WTC11 (cell line): ENCODE measurements at regions not wholly inside any gene's neighbourhood (a gene's known extent, or its start where the extent isn't known, plus 50 kb on each side); places are given as distances from the start of the nearest gene placed in this dataset.
A peak's percentile ranks its signal among the peaks of the same experiment; 100 is the strongest.
"Not testable (repeated sequence)": the region's sequence is repeated elsewhere in the genome, so short reads cannot be mapped to it uniquely, and the experiment has no call there.

Experiments
- ATAC-seq: fragments of 200-7000 bp; cut with Tn5 transposase; 2 replicates; pipeline ENCODE4 v1.10.0; 2021; ENCODE audit warnings: mild to moderate bottlenecking, moderate library complexity
- CTCF ChIA-PET: fragments of 300-600 bp; sonication (Branson Sonifier 250); formaldehyde crosslinking; loops from one replicate; lab custom pipeline; 2021; ENCODE audit warnings: antibody characterized with exemption; lab: Charles Lee
- POLR2A ChIA-PET: fragments of 350-600 bp; sonication (Branson Sonifier 250); formaldehyde crosslinking; loops from one replicate; lab custom pipeline; 2021; ENCODE audit warnings: antibody characterized with exemption; lab: Charles Lee
- DNase-seq: peaks from one replicate; pipeline ENCODE4 v3.0.0; 2021; ENCODE audit warnings: low spot score
- H3K27ac Mint-ChIP-seq: 2 replicates; pipeline ENCODE4 v1.8.0; 2021; ENCODE audit warnings: mixed read lengths
- H3K27me3 Mint-ChIP-seq: 2 replicates; pipeline ENCODE4 v1.8.0; 2021; ENCODE audit warnings: low read depth, mild to moderate bottlenecking, moderate library complexity, mixed read lengths
- H3K36me3 Mint-ChIP-seq: 2 replicates; pipeline ENCODE4 v1.8.0; 2021; ENCODE audit warnings: mixed read lengths
- H3K4me1 Mint-ChIP-seq: 2 replicates; pipeline ENCODE4 v1.8.0; 2022; ENCODE audit warnings: mixed read lengths
- H3K4me3 Mint-ChIP-seq: 2 replicates; pipeline ENCODE4 v1.8.0; 2021; ENCODE audit warnings: mild to moderate bottlenecking, moderate library complexity, mixed read lengths
- H3K9me3 Mint-ChIP-seq: 2 replicates; pipeline ENCODE4 v1.8.0; 2021; ENCODE audit warnings: mixed read lengths
- ERG ChIP-seq: fragments of 250-450 bp; sonication (Bioruptor Pico); IDR thresholded peaks from 2 replicates; pipeline ENCODE4 v1.8.0; 2021; ENCODE audit warnings: mild to moderate bottlenecking
- FOXJ3 ChIP-seq: sonication (generic); formaldehyde crosslinking; IDR thresholded peaks from 2 replicates; pipeline ENCODE4 v1.9.0; 2021; ENCODE audit warnings: missing genetic modification reagents, mild to moderate bottlenecking, borderline replicate concordance
- FOXK1 ChIP-seq: sonication (generic); formaldehyde crosslinking; IDR thresholded peaks from 2 replicates; pipeline ENCODE4 v1.8.0; 2022; ENCODE audit warnings: mild to moderate bottlenecking, moderate library complexity, missing genetic modification reagents
- GABPB1 ChIP-seq: sonication (generic); formaldehyde crosslinking; IDR thresholded peaks from 2 replicates; pipeline ENCODE4 v1.8.1; 2023; ENCODE audit warnings: mild to moderate bottlenecking, missing genetic modification reagents
- PRDM15 ChIP-seq: sonication (generic); formaldehyde crosslinking; IDR thresholded peaks from 2 replicates; pipeline ENCODE4 v1.8.0; 2022; ENCODE audit warnings: missing genetic modification reagents
- RELA ChIP-seq: sonication (generic); formaldehyde crosslinking; IDR thresholded peaks from 2 replicates; pipeline ENCODE4 v1.8.1; 2022; ENCODE audit warnings: missing genetic modification reagents, mild to moderate bottlenecking, borderline replicate concordance
- SMAD3 ChIP-seq: sonication (generic); formaldehyde crosslinking; IDR thresholded peaks from 2 replicates; pipeline ENCODE4 v1.8.0; 2022; ENCODE audit warnings: missing genetic modification reagents, mild to moderate bottlenecking, borderline replicate concordance
- ZNF263 ChIP-seq: sonication (generic); formaldehyde crosslinking; IDR thresholded peaks from 2 replicates; pipeline ENCODE4 v1.8.1; 2022; ENCODE audit warnings: low read depth, mild to moderate bottlenecking, moderate library complexity, missing genetic modification reagents
- ZNF416 ChIP-seq: fragments of 250-450 bp; sonication (Bioruptor Pico); IDR thresholded peaks from 2 replicates; pipeline ENCODE4 v1.9.0; 2021; ENCODE audit warnings: mild to moderate bottlenecking, inconsistent platforms
- TF ChIP-seq, protein P1 (sequence below): sonication (generic); formaldehyde crosslinking; IDR thresholded peaks from 2 replicates; pipeline ENCODE4 v1.8.1; 2022; ENCODE audit warnings: mild to moderate bottlenecking, moderate library complexity, missing genetic modification reagents
- TF ChIP-seq, protein P2 (sequence below): sonication (generic); formaldehyde crosslinking; IDR thresholded peaks from 2 replicates; pipeline ENCODE4 v1.8.1; 2023; ENCODE audit warnings: mild to moderate bottlenecking, missing genetic modification reagents

DNA sequence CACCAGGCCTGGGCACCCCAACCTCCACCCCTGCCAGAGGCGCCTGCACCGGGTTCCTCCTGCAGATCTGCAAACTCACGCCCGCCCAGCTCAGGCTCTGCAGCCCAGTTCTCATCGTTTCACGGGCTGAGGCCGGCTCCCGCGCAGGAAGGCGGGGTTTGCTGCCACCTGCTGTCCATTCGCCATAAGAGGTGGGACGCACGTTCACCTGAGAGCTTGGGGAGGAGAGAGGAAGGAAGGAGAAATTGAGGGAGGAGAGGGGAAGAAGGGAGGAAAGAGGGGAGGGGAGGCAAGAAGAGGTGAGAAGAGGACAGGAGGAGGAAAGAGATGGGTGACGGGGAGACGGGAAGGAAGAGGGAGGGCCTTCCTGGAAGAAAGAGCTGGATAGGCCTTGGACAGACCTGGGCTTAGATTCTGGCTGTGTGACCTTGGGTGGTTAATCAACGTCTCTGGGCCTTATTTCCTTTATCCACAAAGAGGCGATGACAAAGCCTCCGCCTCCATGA is 114.5 kb downstream of the ADRA2C start (continued):
- TF ChIP-seq, protein P1, sequence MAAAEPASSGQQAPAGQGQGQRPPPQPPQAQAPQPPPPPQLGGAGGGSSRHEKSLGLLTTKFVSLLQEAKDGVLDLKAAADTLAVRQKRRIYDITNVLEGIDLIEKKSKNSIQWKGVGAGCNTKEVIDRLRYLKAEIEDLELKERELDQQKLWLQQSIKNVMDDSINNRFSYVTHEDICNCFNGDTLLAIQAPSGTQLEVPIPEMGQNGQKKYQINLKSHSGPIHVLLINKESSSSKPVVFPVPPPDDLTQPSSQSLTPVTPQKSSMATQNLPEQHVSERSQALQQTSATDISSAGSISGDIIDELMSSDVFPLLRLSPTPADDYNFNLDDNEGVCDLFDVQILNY (CRISPR knock-in tag): no peak

DNA sequence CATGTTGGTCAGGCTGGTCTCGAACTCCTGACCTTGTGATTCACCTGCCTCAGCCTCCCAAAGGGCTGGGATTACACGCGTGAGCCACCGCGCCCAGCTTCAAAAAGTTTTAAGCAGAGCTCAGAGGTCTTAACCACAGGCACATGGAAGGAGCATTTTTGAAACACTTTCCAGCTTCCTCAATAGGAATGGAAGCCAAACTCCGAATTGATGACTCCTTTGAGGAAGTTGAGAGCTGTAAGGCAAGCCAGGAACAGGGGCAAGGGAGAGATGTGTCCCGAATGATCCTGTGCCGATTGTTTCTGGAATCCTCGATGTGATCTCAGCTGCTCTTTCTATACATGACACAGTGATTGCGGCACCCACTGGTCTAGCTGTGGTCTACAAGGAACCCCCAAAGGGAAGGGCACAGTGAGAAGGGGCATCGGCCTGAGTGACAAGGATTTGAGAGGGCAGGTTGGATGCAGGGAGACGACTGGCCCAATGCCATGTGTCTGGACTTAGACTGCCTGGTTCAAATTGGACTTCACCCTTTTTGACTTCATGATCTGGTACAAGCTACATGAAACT is 116.2 kb downstream of the ADRA2C start:
- Mint-ChIP-seq H3K9me3 (peaks cover 13% of the 10 kb centered on the region), H3K27me3 (peaks cover 29% of the 10 kb centered on the region), H3K4me1 (peaks cover 16% of the 10 kb centered on the region), H3K36me3 (peaks cover 10% of the 10 kb centered on the region)
- POLR2A ChIA-PET, H3K4me3 Mint-ChIP-seq, ATAC-seq, H3K27ac Mint-ChIP-seq, DNase-seq: not testable (repeated sequence)
- CTCF ChIA-PET: interaction anchor here (4.3 kb wide), 1 partner anchor 115 kb away, joined by 96 read pairs; the partner anchor contains the start of gene ADRA2C

- H3K9me3 Mint-ChIP-seq, POLR2A ChIA-PET, H3K4me3 Mint-ChIP-seq, H3K27me3 Mint-ChIP-seq, H3K27ac Mint-ChIP-seq, DNase-seq, ATAC-seq, H3K36me3 Mint-ChIP-seq, CTCF ChIA-PET: not testable (repeated sequence)
- H3K4me1 Mint-ChIP-seq: peaks cover 11% of the 10 kb centered on the region
Measured at GRCh38 chr4:3884261-3884660, 118.1 kb downstream of the ADRA2C start.

DNA sequence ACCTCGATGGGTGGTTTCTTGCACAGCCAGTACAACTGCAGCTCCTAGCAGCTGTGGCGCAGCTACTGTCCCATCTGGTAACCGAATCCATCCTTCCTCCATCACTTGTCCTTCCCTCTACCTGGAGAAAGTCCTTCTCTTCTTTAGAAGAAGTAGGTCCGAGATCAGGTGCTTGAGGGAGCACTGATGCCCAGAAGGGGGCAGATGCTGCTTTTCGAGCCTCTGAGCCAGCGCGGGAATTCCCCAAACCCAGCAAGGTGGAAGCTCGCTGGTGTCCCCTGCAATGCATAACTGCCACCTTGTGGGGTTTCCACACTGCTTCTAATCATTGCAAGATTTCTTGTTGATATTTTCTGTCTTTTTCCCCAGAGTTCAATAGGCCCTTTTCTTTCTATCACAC is 127.4 kb downstream of the ADRA2C start:
- ATAC-seq, H3K36me3 Mint-ChIP-seq, H3K27me3 Mint-ChIP-seq, H3K4me3 Mint-ChIP-seq, H3K9me3 Mint-ChIP-seq, H3K27ac Mint-ChIP-seq, POLR2A ChIA-PET: not testable (repeated sequence)
- peak; percentile 68 for DNase-seq
- peaks cover 28% of the 10 kb centered on the region for H3K4me1 Mint-ChIP-seq
- CTCF ChIA-PET: interaction anchor here (1.2 to 1.4 kb wide), 3 partner anchors 13 to 101 kb away, joined by 5 to 8 read pairs (median 5); no protein-coding TSS in a partner anchor

- CTCF ChIA-PET: interaction anchor here (1.0 to 1.4 kb wide), 4 partner anchors 14 to 102 kb away, joined by 3 to 8 read pairs (median 5); no protein-coding TSS in a partner anchor
- DNase-seq, H3K4me3 Mint-ChIP-seq, H3K9me3 Mint-ChIP-seq, POLR2A ChIA-PET, H3K27me3 Mint-ChIP-seq, H3K36me3 Mint-ChIP-seq, ATAC-seq: not testable (repeated sequence)
- Mint-ChIP-seq H3K4me1 (peaks cover 28% of the 10 kb centered on the region), H3K27ac (peak overlapping the region; percentile 12; the same call in 1 of the 2 replicates)
Measured at GRCh38 chr4:3894086-3894959, 128.1 kb downstream of the ADRA2C start.

- H3K27ac Mint-ChIP-seq: no peak overlapping the region
- no peak overlapping the region for H3K4me3 Mint-ChIP-seq
- peaks cover 5% of the 10 kb centered on the region for H3K27me3 Mint-ChIP-seq
- DNase-seq (no peak), ATAC-seq (no peak)
- ChIA-PET CTCF (interaction anchor here (1.4 kb wide), 1 partner anchor 46 kb away, joined by 5 read pairs; no protein-coding TSS in a partner anchor), POLR2A (no interaction called here)
- H3K4me1 Mint-ChIP-seq: peaks cover 28% of the 10 kb centered on the region
- no peaks in the 10 kb centered on the region for H3K36me3 Mint-ChIP-seq
- H3K9me3 Mint-ChIP-seq: no peaks in the 10 kb centered on the region
- TF ChIP-seq GABPB1 (CRISPR knock-in tag) (no peak), ERG (CRISPR knock-in tag) (no peak), SMAD3 (CRISPR knock-in tag) (no peak), FOXK1 (no peak), ZNF416 (CRISPR knock-in tag) (no peak), PRDM15 (CRISPR knock-in tag) (no peak), FOXJ3 (CRISPR knock-in tag) (no peak), ZNF263 (CRISPR knock-in tag) (no peak), RELA (CRISPR knock-in tag) (no peak)
- TF ChIP-seq, protein P2, sequence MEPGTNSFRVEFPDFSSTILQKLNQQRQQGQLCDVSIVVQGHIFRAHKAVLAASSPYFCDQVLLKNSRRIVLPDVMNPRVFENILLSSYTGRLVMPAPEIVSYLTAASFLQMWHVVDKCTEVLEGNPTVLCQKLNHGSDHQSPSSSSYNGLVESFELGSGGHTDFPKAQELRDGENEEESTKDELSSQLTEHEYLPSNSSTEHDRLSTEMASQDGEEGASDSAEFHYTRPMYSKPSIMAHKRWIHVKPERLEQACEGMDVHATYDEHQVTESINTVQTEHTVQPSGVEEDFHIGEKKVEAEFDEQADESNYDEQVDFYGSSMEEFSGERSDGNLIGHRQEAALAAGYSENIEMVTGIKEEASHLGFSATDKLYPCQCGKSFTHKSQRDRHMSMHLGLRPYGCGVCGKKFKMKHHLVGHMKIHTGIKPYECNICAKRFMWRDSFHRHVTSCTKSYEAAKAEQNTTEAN (CRISPR knock-in tag): no peak
Measured at GRCh38 chr4:3896441-3896840, 130.3 kb downstream of the ADRA2C start.
